HG02571 (cell line): ENCODE measurements at regions not wholly inside any gene's neighbourhood (a gene's known extent, or its start where the extent isn't known, plus 50 kb on each side); places are given as distances from the start of the nearest gene placed in this dataset.
"Not testable (repeated sequence)": the region's sequence is repeated elsewhere in the genome, so short reads cannot be mapped to it uniquely, and the experiment has no call there.

Source experiments
- ATAC-seq: cut with Tn5 transposase; IDR thresholded peaks from one replicate; pipeline ENCODE4 v1.9.1; 2021; ENCODE audit warnings: mild to moderate bottlenecking, moderate library complexity; ENCODE audit not compliant: unreplicated experiment

DNA sequence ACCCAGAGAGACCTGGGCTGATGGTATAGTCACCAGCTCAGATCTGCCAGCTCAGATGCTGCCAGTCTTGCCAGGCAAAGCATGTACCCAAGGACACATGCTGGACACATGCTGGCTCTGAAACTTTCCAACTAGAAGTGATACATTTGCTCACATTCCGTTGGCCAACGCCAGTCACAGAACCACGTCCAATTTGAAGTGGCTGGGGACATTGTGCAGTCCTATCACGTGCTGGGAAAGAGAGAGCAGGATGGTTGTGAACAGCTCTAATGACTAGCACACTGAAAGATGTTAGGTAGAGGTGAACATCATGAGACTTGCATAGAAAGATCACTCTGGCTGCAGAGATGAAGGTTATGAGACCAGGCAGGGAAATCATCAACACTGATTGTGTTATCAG is 308.5 kb upstream of the ROPN1 start:
- ATAC-seq = no peak

DNA sequence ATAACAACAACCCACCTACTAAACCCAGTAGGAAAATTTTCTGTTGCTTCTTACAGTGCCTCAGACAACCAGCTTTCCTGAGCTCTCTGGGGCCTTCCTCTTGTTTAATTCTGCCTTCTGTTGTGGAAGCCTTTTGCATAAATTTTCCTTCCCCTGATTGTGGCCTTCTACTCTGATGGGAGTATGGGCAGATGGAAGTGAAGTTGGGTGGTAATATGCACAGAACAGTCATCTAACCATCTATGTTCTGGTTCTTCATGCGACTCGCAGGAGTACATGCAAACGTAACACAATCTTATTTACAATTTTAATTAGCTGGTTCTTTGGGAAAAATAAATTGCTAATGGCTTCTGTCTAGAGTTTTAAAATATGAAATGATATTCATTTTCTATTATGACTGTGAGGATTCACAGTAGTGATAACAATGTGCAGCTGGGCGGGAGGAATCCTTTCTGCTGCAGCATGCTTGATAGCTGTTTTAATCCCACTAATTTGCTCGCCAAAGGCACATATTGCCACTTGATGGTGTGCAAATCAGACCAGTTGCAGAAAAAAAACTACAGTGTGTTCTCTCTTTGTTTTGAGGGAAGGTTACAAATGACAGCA is 311.5 kb upstream of the ROPN1 start:
- ATAC-seq = no peak

DNA sequence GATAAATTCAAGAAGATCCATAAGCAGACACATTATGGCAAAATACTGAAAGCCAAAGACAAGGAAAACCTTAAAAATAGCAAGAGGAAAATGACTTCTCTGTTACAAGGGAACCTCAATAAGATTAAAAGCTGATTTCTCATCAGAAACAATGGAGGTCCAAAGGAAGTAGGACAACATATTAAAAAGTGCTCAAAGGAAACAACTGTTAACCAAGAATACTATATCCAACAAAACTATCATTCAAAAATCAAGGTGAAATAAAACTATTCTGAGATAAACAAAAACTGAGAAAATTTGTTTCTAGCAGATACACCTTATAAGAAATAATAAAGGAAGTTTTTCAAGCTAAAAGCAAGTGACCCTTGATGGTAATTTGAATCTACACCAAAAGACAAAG is 314.7 kb upstream of the ROPN1 start:
- no peak for ATAC-seq

DNA sequence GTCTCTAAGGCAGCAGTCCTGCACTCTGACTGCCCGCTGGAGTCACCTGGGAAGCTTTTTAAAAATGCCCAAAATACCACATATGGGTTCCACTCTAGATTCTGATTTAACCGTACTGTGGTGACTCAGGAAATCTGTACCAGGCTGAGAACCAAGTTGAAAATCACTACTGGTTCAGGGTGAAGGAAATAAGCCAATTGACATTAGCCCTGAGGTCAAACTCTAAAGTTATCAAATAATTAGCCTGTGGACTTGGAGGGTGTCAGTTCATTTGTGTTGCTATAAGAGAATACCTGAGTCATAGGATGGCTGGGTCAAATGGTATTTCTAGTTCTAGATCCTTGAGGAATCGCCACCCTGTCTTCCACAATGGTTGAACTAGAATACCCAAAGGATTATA is 321.7 kb upstream of the ROPN1 start:
- no peak for ATAC-seq

DNA sequence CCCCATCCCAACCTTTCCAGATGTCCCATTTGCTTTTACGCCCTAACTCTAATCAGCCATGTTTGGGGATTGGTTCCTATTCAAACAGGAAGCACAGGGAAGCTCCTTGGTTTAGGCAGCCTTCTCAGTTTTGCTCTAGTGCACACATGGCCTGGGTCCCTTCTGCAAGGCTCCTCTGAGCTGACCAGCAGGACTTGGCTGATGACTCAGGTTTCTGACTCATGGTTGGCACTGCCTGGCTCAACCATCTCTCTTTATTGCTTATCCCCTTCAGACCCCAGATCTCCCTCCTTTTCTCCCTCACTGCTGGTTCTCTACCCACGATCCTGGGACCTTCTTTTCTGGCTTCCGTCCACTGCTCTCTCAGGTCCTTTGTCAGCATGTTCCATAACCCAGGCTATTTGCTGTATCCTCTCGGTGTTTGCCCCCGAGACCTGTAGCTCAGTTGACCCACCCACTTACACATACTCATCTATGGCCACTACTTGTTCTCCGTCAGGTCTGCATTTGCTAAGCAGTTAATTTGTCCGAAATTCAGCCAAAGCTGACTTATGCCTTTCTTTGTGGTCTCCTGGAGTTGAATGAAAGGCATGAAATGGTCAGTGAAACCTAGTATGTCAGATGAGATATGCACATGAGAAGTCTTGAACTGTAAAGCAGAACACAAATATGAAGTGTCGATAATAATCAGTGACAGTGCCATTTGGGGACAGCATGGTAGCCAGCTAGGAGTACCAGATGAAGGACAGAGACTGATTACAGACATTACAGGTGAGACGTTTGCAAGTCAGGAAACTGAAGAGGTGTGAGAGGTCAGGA is 323.5 kb upstream of the ROPN1 start:
- no peak for ATAC-seq

DNA sequence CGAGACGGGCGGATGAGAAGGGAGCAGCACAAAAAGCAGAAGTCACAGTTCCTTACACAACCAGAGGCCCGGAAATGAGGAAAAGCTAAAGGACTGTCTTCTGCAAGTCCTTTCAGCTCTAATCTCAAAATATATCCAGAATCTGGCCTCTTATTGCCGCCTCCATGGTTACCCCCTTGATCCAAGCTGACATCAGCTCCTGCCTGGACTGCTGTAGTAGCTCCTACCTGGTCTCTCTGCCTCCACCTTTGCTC is 324.0 kb upstream of the ROPN1 start:
- ATAC-seq = no peak

DNA sequence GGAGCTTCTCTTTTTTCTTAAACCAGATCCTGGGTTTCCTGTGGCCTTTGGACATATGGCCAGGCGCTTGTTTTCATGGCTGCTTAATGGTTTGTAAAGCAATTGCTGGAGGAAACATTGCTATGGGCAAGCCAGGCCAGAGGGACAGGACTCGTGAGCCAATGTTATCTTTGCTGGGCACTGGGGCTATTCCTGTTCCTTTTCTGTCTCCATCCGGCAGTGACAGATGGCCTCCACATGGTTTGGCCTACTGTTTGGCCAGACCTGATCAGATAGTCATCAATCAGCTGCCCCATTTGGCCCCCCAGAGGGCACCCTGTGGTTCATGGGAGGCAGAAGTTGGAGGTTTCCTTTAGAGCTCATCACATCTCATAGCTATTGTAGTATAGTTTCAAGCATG is 326.1 kb upstream of the ROPN1 start:
- ATAC-seq = no peak

DNA sequence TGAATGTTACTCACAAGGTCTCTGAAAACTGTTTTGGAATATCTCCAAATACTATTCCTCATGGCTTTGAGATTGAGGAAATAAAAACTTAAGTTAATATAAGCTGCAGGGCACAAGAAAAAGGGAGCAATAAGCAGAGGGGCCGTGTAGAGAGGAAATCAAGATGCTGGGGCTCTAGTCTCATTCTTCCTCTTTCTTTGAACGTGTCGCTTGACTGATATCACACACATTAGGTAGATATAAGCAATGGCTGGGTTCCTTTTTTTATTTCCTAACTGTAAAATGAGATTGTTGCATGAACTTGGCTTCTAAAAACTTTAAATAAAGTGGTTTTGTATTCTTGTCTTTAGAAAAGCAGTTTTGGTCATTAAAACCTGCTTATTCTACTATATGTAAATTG is 326.7 kb upstream of the ROPN1 start:
- no peak for ATAC-seq

DNA sequence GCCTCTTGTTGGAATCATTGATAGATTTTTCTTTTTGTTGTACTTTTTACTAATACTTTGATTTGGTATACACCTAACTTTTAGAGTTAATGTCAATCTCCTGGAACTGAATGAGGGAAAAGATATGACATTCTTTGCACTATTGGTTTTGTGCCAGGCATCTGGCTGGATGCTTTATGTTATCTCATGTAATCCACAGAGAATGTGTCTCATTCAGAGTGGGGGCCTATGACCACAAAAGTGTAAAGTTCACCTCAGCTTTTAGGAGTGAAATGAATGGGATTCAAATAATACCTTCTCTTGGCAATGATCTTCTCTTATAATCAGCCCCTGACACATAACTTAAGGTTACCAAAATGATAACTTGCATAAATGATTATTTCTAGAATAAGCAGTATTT is 329.1 kb upstream of the ROPN1 start:
- no peak for ATAC-seq

DNA sequence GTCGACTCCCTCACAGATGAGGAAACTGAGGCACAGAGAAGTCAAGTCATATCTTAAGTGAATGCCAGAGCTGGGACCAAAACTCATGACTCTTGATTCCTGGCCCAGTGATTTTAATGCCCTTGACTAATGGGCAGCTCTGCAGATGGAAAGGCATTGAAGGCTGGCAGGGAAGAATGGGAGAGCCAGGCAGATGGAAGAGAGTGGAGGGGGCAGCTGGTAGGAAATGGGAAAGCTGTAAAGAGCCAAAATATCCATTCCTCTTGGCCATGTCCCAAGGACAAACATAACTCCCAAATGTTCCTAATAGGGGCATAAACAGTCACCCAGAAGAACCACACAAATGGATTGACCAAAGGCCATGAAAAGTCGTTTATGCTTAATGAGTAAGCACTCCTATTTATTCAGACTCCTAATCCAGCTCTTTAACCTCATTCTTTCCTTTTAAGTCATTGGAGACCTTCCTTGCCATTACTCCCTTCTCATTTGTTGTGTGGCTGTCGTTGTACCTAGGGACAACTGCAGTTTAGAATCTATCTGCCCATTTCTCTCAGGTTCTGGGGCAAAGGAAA is 330.5 kb upstream of the ROPN1 start:
- ATAC-seq = no peak

DNA sequence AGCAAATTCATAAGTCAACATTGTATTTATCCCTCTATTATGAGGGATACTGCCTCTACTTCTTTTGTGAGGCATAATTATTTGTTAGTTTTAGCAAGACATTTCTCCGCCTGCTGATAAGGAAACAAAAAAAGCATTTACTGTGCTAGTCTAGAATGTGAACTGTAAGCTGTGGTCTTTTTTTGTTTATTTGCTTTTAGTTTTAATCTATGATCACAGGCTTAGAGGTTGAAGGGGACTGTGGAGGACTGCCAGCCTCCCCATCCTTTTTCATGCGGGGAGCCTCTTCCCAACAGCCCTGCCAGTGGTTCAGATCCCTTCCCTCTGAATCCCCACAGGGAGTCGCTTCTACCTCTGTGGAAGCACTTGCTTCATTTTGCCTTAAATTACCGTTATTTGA is 331.0 kb upstream of the ROPN1 start:
- ATAC-seq = no peak

DNA sequence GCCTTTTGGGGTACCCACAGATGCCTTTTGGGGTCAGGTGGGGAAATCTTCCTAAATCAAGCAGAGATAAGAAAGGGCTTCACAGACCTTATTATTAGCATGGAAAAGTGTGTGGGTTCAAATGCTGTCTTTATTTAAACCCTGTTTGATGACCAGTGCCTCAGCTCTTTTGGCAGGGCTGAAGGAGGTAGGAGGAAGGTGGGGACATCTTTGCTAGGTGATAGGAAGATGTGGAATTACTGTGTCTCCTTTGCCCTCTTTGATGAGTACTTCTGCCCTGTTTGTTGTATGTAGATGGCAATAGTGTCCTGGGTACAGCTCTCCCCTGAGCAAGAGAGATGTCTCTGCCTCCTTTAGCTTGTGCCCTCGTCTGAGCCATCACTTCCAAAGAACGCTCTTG is 333.3 kb upstream of the ROPN1 start:
- no peak for ATAC-seq

DNA sequence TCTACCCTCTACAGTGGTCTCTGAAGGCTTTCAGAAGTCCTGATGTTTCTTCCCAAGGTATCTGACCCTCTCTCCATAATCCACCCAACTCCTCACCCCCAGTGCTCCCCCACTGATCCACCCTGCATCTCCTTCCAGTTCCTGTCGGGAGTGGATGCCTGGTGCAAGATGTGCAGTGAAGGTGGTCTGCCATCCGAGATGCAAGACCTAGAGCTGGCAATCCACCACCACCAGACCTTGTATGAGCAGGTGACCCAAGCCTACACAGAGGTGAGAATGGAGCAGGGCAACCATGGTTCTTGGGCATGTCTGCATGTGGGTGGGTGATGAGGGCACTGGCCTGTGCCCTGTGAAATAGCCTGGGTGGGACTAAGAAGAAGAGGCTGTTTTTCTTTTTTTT is 337.8 kb upstream of the ROPN1 start:
- ATAC-seq = no peak

DNA sequence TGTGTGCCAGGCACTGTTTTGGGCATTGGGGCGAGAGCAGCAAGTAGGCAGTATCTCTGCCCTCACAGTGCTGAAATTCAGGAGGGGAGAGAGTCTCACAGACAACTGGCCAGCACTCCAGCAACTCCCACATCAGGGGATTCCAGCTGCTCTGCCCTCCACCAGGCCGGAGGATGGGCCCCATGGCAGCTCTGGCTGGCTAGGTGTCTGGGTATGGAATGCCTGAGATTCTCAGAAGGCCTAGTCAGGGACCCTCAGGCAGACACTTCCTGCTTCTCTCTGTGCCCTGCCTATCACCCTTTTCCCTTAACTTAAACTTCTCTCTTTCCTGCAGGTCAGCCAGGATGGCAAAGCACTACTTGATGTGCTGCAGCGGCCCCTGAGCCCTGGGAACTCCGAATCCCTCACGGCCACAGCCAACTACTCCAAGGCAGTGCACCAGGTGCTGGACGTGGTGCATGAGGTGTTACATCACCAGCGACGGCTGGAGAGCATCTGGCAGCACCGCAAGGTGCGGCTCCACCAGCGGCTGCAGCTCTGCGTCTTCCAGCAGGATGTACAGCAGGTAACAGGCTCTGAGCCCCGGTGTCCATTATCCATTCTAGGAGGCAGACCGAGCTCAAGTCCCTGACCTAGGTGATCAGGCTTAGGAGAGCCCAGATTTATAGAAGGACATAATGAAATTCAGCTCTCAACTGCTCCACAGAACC is 342.2 kb upstream of the ROPN1 start:
- ATAC-seq = no peak

DNA sequence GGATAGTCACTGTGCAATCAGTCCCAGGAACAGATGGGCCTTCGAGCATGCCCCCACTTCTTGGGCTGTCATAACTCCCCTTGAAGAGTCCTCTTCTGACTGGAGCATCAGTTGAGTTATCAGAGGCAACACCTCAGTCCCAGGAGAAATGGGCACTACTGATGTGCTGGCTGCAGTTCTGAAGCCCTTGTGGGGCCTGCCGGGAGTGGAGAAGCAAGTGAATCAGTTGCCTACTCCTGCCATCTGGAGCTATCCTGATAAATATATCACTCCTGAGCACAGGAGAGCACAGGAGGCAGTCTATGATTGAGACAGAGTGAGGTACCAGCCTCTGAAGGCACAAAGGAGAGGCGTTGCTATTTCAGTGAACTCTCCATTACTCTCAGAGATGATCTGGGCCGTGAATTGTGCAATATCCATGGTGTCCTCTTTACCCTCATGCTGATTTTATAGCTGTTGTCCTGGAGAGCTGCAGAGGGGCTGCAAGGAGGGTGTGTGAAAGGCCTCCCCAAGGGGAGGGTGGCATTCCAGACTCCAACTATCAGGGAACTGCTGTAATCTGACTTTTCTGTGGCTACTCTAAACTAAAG is 344.2 kb upstream of the ROPN1 start:
- ATAC-seq = no peak

DNA sequence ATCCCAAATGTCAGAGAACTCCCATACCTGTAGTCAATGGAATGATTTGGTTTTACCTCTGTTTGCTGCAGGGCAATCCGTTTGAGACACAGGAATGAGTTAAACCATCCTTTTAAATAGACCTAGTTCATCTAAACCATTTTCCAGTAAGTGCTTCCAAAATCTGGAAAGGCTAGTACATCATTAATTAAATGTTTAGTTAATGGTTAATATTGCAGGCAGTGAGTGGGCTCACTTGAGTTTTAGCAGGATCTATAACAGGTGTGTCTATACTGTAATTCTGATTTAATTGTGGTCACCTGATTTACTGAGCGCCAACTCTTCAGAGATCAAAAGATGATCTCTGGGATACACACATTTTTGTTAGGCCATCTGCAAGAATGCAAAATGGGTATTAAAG is 353.9 kb upstream of the ROPN1 start:
- no peak for ATAC-seq

DNA sequence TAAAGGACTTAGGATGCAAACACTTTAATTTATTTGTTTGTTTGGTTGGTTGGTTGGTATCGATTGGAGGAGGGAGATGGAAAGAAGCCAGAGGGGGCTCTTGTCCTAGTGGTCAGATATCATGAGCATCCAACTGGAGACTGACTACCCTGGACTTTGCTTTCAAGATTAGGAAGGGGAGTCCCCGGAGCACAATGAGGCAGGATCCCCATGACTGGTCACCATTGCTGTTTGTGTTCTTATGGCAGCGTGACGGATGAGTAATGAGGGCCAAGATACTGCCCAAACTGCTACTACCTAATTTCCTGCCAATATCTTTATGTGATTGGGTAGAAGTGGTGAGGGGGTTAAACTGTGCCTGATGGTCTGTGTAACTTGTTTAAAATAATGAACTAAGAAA is 354.6 kb upstream of the ROPN1 start:
- ATAC-seq = no peak

DNA sequence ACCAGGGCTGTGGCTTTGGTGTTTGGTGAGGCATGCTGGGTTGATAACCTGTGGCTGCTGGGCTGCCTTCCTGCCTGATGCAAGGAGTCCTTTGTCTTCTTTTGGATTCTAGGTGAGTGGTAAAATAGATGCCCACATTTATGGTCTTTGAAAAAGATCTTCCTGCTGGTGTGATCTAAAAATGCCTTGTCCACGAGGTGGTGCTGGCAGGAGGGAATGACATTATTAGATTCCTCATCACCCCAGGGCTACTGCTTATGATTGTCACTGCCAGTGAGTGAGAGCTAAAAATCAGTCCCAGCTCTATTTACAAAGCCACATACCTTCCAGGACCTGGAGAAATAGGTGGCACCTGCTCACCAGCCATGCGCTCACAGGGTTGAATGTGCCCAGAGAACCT is 355.5 kb upstream of the ROPN1 start:
- ATAC-seq = no peak

DNA sequence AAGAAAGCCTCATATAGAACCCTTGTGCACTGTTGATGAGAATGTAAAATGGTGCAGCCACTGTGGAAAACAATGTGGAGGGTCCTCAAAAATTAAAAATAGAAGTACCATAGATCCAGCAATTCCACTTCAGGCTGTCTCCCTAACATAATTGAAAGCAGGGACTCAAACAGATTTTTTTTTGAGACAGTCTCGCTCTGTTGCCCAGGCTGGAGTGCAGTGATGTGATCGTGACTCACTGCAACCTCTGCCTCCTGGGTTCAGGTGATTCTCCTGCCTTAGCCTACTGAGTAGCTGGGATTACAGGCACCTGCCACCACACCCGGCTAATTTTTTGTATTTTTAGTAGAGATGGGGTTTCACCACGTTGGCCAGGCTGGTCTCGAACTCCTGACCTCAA is 356.6 kb upstream of the ROPN1 start:
- not testable (repeated sequence) for ATAC-seq

DNA sequence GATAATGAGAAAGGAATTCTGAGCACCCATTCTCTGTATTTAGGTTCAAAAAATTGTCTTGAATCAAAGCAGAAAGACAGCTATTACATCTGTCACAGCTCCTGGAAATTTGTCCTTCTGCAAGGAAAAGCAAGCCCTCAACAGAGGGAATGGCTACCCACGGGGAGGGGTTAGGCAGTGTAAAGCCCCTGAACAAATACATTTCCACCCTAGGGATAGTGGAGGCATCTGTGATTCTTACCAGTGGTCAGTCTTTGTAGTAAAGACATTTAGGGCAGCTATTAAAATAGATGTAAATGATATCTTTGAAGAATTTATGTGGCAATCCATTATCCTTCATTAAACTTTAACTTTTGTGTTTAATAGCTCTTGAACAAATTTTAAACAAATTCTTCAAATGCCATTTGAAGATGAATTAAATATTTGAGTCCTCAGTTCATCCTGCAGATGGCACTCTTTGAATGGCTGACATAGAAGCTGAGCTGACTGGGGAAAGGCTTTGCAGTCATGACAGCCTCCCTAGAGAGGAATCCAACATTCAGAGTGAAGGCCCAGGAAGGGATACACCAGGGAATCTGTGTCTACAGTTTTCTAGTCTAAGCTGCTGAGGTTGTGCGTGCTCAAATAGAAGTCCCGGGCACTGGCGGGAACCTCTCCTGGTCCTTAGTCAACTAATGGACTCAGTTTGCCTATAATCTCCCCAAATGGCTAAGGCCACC is 359.7 kb upstream of the ROPN1 start:
- no peak for ATAC-seq

DNA sequence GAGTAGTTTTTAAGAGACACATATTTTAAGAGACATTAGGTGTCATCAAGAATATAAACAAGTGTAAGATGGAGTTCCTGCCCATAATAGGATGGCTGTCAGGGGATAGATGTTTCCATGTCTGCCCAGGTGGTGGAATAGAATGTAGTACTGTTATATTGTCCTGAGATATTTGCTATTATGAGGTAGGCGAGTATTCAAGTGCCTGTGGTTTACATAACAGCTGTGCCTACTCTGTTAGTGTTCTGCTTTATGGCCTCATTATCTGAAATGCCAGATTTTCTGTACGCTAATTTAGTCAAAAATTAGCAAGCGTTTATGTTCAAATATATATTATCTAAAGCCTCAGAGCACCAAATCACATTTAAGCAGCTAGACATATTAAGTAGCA is 360.2 kb upstream of the ROPN1 start:
- no peak for ATAC-seq
